Loucy (cell line): ENCODE measurements at regions not wholly inside any gene's neighbourhood (a gene's known extent, or its start where the extent isn't known, plus 50 kb on each side); places are given as distances from the start of the nearest gene placed in this dataset.

Source experiments
- H2AFZ ChIP-seq: fragments of 200-600 bp; sonication (generic); 2 replicates; pipeline ENCODE4 v1.6.0; 2016; ENCODE audit warnings: antibody characterized with exemption, mild to moderate bottlenecking, low read length, moderate library complexity
- H3F3A ChIP-seq: fragments of 200-600 bp; 2 replicates; pipeline ENCODE4 v1.6.0; 2016; ENCODE audit warnings: antibody characterized with exemption, low read depth, mild to moderate bottlenecking
- H3K27me3 ChIP-seq: fragments of 200-600 bp; sonication (generic); 2 replicates; pipeline ENCODE4 v1.6.1; 2014; ENCODE audit warnings: low read length, mild to moderate bottlenecking; ENCODE audit not compliant: insufficient read depth, poor library complexity, severe bottlenecking
- H3K36me3 ChIP-seq: fragments of 200-600 bp; sonication (generic); 2 replicates; pipeline ENCODE4 v1.6.1; 2016; ENCODE audit warnings: low read length; ENCODE audit not compliant: insufficient read depth
- H3K4me1 ChIP-seq: fragments of 200-600 bp; sonication (generic); 2 replicates; pipeline ENCODE4 v1.5.1; 2014; ENCODE audit warnings: low read length, mild to moderate bottlenecking; ENCODE audit not compliant: insufficient read depth, poor library complexity, severe bottlenecking
- H3K4me2 ChIP-seq: fragments of 200-600 bp; sonication (generic); 2 replicates; pipeline ENCODE4 v1.6.0; 2014; ENCODE audit warnings: antibody characterized with exemption, low read length, low read depth, mild to moderate bottlenecking; ENCODE audit not compliant: poor library complexity, severe bottlenecking
- H3K4me3 ChIP-seq: fragments of 200-600 bp; sonication (generic); 2 replicates; pipeline ENCODE4 v1.5.1; 2014; ENCODE audit warnings: low read length, mild to moderate bottlenecking, mixed read lengths; ENCODE audit not compliant: poor library complexity, severe bottlenecking
- H3K79me2 ChIP-seq: fragments of 200-600 bp; sonication (generic); 2 replicates; pipeline ENCODE4 v1.6.1; 2014; ENCODE audit warnings: low read length; ENCODE audit not compliant: insufficient read depth
- H3K9ac ChIP-seq: fragments of 200-600 bp; sonication (generic); 2 replicates; pipeline ENCODE4 v1.6.0; 2014; ENCODE audit warnings: mild to moderate bottlenecking, low read depth, low read length, moderate library complexity; ENCODE audit not compliant: poor library complexity, severe bottlenecking
- H3K9me2 ChIP-seq: fragments of 200-600 bp; sonication (generic); replicated peaks from 2 replicates; pipeline ENCODE4 v1.6.1; 2016; ENCODE audit warnings: low read depth, low read length, mixed read lengths
- H3K9me3 ChIP-seq: fragments of 200-600 bp; sonication (generic); 2 replicates; pipeline ENCODE4 v1.6.1; 2014; ENCODE audit warnings: mild to moderate bottlenecking, antibody characterized with exemption, low read length, low read depth; ENCODE audit not compliant: insufficient read depth
- H4K20me1 ChIP-seq: fragments of 200-600 bp; sonication (generic); 2 replicates; pipeline ENCODE4 v1.6.0; 2014; ENCODE audit warnings: antibody characterized with exemption, low read length, mild to moderate bottlenecking; ENCODE audit not compliant: insufficient read depth, poor library complexity, severe bottlenecking
- CTCF ChIP-seq: fragments of 200-600 bp; sonication (generic); conservative IDR thresholded peaks from 2 replicates; pipeline ENCODE4 v1.5.1; 2014; ENCODE audit warnings: mild to moderate bottlenecking, antibody characterized with exemption, low read length
- EZH2phosphoT487 ChIP-seq: fragments of 200-600 bp; IDR thresholded peaks from 2 replicates; pipeline ENCODE4 v1.6.1; 2018; ENCODE audit warnings: antibody characterized with exemption, mild to moderate bottlenecking, moderate library complexity, borderline replicate concordance

DNA sequence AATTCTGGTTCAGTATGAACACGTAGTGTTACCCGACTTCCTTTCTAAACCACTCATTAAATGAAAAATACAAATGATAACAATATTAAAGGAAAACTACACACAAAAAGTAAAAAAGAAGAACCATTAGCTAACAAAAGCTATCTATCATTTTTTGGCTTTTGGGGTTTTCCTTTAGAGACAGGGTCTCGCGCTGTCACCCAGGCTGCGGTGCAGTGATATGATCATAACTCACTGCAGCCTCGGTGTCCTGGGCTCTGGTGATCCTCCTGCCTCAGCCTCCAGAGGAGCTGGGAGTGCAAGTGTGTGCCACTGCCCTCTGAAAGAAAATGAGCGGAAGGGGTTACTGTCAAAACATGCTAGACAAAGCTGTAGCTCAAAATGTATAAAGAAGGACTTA lies 238.2 kb upstream of the AVPR1A start:
- no peaks in the 10 kb centered on the region for H3K9me3 ChIP-seq
- no peaks in the 10 kb centered on the region for H3K79me2 ChIP-seq
- no peak overlapping the region for H2AFZ ChIP-seq
- no peak overlapping the region for H3K4me2 ChIP-seq
- no peak overlapping the region for H3K9ac ChIP-seq
- no peaks in the 10 kb centered on the region for H3K27me3 ChIP-seq
- H3F3A ChIP-seq = no peaks in the 10 kb centered on the region
- H3K9me2 ChIP-seq = no peaks in the 10 kb centered on the region
- TF ChIP-seq EZH2phosphoT487 (no peak), CTCF (no peak)
- H3K4me3 ChIP-seq = no peak overlapping the region
- H3K4me1 ChIP-seq = no peaks in the 10 kb centered on the region
- no peaks in the 10 kb centered on the region for H4K20me1 ChIP-seq
- no peaks in the 10 kb centered on the region for H3K36me3 ChIP-seq

- Histone ChIP-seq H3K4me3 (no peak overlapping the region), H3K9me2 (no peaks in the 10 kb centered on the region)
Observed at GRCh38 chr12:63387771-63388170, 236.8 kb upstream of the AVPR1A start.

GRCh38 chr12:63382930-63383329 lies 231.9 kb upstream of the AVPR1A start:
- Histone ChIP-seq H3F3A (no peaks in the 10 kb centered on the region), H3K9ac (no peak overlapping the region), H3K4me2 (no peak overlapping the region), H3K79me2 (no peaks in the 10 kb centered on the region), H3K9me3 (no peaks in the 10 kb centered on the region), H3K27me3 (no peaks in the 10 kb centered on the region), H3K4me3 (no peak overlapping the region), H3K4me1 (no peaks in the 10 kb centered on the region), H2AFZ (no peak overlapping the region), H3K9me2 (no peaks in the 10 kb centered on the region), H4K20me1 (no peaks in the 10 kb centered on the region), H3K36me3 (no peaks in the 10 kb centered on the region)
- TF ChIP-seq EZH2phosphoT487 (no peak), CTCF (no peak)

More at GRCh38 chr12:63387771-63388170, 236.8 kb upstream of the AVPR1A start:
- H3K27me3 ChIP-seq = no peaks in the 10 kb centered on the region
- H3K79me2 ChIP-seq = no peaks in the 10 kb centered on the region
- no peaks in the 10 kb centered on the region for H3K9me3 ChIP-seq
- no peak overlapping the region for H3K4me2 ChIP-seq
- H3K4me1 ChIP-seq = no peaks in the 10 kb centered on the region
- H3K36me3 ChIP-seq = no peaks in the 10 kb centered on the region
- no peaks in the 10 kb centered on the region for H3F3A ChIP-seq
- TF ChIP-seq EZH2phosphoT487 = no peak
- TF ChIP-seq CTCF = no peak
- no peaks in the 10 kb centered on the region for H4K20me1 ChIP-seq
- H2AFZ ChIP-seq = no peak overlapping the region
- H3K9ac ChIP-seq = no peak overlapping the region
